ENCODE measurements at regions not wholly inside any gene's neighbourhood (a gene's known extent, or its start where the extent isn't known, plus 50 kb on each side); places are given as distances from the start of the nearest gene placed in this dataset.
"Not testable (repeated sequence)": the region's sequence is repeated elsewhere in the genome, so short reads cannot be mapped to it uniquely, and the experiment has no call there.

DNA sequence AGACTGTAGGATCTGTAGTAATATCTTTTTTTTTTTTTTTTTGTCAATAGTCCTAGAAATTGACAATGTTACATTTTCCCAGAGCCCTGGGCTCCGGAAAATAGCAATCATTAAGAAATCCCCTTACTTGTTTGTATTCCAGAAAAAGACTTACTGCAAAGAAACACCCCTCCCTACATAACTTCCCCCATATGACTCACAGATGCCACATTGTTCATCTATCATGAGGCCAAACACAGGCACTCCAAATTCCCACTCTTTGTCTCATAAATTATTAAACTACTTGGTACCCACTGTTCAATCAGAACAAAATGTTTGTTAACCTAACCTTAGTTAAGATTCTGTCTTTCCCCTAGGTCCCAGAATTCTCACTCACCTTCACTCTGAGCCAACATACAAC is 53.5 kb downstream of the TEX51 start:
- no peak for DNase-seq

DNA sequence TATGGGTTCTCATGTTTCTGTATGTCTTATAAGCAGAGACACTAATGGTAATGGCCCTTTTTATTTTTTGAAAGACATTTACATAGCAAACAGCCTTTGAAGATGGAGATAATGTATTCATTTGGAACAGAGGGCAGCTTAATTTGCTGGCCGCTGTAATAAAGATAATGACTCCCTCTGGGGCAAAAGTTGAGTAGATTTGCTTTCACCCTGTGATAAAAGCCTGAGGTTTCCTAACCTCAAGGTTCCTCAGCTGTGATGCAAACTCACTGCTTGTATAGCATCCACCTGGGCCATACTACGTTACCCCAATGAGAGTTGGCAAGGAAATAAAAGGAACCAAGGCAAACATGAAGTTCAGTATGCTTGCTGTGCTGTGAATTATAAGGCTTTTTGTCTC is 54.8 kb downstream of the TEX51 start:
- no peak for DNase-seq

DNA sequence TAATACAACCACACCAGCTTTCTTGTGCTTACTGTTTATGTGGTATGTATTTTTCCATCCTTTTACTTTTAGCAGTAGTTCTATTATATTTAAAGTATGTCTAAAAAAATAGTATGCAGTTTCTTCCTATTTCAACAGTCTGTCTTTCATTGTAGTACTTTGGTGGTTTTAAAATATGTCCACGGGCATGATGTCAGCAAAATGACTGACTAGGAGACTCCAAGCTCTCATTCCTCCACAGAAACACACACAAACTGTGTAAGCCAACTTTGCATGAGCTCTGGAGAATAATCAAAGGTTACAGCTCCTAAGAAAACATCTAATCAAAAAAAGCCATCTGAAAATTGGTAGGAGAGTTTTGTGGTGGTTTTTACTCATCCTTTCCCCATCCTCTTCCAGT is 56.1 kb downstream of the TEX51 start:
- no peak for DNase-seq

DNA sequence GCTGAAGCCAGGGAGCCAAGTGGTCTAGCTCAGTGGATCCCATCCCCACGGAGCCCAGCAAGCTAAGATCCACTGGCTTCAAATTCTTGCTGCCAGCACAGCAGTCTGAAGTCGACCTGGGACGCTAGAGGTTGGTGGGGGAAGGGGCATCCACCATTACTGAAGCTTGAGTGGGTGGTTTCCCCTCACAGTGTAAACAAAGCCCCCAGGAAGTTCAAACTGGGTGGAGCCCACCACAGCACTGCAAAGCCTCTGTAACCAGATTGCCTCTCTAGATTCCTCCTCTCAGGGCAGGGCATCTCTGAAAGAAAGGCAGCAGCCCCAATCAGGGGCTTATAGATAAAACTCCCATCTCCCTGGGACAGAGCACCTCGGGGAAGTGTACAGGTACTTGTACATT is 58.1 kb downstream of the TEX51 start:
- not testable (repeated sequence) for DNase-seq

GRCh38 chr2:126963390-126963789 is 64.7 kb downstream of the TEX51 start:
- DNase-seq, result no peak

GRCh38 chr2:126966601-126967000 is 67.9 kb downstream of the TEX51 start:
- DNase-seq, result no peak

DNA sequence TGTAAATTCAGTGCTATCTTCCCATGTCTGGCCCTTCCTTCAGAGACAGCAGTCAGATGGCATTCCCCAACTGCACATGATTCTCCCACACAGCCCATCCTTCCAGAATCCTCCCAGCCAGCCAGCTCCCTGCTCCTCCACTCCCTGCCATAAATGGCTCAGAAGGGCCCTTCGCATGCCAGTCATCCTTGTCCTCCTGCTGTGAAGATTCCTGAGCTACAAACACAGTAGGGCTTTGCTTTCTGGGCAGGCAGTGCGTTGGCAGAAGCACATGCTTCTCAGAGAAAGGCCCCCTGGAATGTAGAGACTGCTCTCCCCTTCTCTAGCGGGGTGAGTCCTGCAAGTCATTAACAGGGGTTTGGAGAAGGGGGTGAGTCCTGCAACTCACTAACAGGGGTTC is 71.9 kb downstream of the TEX51 start:
- DNase-seq, result no peak

DNA sequence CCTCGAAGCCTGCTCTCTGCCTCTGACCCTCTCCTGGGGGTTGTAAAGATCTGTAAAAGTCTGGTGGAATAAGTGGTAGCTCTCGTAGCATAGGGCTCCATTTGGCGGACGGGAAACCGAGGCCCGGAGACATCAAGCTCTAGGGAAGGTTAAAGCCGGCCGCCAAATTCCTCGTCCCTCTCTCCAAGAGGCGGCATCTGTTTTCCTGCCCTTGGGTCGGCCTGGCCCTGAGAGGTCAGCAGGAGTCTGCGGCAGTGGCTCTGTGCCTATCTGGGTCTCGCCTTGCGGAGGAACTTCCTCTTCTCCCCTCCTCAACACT is 72.4 kb downstream of the TEX51 start:
- no peak for DNase-seq

DNA sequence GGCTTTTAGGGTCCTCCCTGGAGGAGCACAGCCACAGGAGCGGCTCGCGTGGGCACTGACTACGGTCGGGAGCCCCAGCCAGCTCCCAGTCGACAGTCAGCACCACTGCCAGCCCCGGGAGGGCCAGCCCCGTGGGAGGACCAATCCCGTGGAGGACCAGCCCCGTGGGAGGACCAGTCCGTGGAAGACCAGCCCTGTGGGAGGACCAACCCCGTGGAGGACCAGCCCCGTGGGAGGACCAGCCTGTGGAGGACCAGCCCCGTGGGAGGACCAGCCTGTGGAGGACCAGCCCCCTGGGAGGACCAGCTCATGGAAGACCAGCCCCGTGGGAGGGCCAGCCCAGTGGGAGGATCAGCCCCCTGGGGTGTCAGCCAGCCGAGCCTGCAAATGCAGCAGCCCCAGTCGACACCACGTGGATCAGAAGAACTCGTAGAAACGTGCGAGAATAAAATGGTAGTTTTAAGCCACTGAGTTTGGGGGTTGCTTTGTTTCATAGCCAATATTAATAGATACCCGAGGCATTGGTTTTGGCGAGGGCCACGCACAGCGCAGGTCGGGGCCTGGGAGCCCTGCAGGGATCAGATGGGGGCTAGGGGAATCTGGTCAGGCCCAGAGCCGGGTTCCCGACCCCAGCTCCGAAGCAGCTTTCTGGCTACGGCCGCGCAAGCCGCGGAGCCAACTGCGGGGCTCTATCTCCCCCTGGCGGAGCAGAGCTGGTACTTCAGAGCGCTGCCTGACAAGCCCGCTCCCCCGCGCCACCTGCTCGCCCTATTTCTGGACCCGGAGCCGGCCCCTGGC is 73.0 kb downstream of the TEX51 start:
- DNase-seq, result peak in 1 of 2 donors; percentile 49

DNA sequence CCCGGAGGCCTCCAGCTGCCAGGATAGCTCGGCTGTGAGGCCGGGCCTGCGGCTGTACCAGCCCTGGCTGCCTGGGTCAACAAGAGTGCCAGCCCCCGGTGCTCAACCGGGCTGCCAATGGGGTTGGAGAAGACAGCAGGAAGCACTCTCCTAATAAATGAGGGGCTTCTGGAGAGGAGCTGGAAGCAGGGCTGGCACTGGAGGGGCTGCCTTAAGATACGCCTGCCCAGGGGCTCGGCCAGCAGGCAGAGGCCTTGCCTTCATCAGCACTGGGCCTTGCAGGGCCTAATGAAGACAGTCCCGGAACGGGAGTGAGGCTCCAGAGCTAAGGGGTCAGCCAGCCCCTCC is 73.6 kb downstream of the TEX51 start:
- no peak for DNase-seq

DNA sequence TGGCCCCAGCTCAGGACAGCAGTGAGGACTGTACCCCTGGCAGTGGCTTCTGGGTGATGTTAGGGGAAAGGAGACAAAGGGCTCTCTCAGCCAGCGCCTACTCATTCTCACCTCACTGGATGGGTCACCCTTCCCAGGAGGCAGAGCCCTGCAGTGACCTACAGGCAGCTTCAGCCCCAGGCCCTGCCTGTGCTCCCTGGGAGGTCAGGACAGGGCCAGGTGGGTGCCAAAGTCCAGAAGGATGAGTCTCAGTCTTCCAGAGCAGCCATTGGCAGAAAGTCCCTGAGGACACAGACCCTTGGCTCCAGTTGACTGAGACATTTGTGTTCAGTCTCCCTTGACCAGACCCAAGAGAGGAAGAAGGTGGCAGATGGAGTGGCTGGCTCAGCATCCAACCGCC is 75.1 kb downstream of the TEX51 start:
- no peak for DNase-seq

DNA sequence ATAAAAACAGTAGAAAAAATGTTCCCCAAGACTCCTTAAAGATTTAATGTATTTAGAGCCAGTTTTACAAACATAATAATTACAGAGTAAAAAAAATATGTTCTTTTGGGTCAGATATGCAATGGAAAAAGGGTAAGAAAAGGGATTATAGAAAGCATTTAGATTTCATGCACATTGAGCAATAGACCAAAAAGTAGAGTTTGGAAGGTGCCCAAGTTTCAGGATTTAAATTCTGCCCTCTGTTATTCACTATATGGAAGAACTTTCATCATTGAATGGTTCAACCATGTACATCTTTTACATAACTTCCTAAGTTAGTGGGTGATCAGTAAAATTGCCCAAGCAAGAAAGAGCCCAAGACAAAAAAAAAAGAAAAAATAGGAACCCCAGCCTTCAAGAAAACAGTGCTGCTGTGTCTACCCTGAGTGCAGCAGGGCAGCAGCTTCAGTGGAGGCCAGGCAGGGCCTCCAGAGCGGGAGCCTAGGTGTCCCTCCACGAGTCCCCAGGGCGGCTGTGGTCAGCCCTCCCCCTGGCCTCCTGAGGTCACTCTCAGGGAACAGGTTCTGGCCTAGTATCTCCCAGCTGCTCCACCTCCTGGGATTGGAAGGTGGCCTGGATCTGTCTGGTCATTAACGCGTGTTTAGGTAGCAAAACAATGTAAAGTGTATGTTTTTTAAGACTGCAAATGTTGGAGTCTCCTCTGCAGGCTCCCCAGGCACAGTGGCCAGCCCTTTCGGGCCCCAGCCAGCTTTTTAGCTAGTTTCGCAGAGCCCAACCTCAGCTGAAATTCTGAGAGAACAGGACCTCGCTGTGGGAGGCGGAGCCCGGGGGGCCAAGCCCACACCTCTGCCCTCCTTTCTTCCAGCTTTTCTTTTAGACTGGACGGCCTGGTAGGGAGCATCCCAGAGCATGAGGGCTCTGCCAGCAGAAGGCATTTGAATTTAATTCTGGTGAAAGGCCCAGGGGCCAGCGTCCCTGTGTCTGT is 77.3 kb downstream of the TEX51 start:
- no peak for DNase-seq

DNA sequence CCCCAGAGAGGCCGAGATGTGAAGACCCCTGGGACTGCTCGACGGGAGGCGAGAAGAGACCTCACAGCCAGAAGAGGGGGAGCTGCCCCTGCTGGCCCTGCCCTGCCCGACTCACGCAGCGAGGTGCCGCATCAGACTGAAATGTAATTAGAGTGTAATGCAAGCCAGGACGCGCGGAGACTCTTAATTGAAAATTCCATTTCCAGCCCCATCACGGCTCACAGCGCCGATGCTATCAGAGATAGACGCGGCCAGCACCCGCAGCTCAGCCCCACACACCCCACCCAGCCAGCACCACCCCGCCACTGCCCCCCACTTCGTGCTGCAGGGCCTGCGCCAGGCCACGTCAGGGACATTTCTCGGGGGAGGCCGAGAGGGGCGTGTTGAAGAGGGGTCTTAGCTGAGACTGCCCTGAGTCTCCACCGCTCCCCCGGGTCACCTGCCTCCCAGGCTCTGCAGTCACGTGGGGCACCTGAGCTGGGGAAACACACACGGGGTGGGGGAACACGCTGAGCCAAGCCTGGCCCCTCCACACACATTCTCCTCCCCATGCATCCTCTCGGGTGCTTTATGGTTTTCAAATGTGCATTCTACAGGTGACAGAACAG is 78.1 kb downstream of the TEX51 start:
- no peak for DNase-seq

DNA sequence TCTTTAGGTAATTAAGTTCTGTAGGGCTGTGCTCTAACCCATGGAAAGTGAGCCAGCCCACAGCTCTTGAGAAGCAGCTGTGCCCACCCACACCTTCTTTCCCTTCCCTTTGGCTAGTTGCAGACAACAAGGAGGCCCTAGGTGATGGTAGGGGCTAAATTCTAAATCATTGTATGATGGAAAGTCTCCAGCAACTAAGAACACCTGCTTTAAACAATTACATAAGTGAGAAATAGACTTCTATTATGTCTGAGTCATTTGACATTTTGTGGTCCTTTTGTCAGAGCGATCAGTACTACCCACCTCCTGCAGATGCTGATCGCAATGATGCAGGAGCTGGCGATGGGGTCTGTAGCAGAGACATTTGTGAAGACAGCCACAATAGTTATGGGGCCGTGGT is 79.6 kb downstream of the TEX51 start:
- DNase-seq, result no peak

- no peak for DNase-seq
These were observed 80.6 kb downstream of the TEX51 start for GRCh38 chr2:126979039-126980003.

DNA sequence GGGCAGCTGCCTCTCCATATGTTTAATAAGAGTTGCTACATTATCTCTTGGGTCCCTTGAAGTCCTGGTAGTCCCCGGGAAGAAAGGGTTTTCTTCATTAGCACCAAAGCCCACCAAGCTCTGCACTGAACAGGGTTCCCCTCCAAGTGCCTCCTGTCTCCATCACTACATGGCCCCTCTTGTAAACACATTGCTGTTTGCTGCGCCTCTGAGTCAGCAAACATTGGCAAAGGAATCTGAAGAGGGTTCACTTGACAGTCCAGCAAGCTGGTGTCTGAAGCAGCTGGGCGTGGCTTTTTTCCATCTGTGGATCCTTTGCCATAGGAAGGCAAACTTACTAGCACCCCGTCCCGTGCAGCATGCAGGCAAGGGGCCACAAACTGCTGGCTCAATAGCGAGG is 82.8 kb downstream of the TEX51 start:
- no peak for DNase-seq

DNA sequence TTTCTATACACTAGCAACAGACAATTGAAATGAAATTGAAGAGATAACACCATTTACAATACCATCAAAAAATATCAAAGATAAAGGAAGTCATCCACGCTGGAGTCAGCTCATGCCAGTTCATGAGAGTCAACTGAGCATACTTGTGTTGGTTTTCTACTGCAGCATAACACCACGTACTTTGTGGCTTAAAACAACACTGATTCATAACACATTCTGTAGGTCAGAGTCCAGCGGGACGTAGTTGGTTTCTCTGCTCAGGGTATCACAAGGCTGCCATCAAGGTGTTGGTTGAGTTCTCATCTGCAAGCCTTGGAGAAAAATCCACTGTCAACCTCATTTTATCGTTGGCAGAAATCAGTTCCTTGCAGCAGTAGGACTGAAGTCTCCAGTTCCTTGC is 84.2 kb downstream of the TEX51 start:
- DNase-seq, result no peak

DNA sequence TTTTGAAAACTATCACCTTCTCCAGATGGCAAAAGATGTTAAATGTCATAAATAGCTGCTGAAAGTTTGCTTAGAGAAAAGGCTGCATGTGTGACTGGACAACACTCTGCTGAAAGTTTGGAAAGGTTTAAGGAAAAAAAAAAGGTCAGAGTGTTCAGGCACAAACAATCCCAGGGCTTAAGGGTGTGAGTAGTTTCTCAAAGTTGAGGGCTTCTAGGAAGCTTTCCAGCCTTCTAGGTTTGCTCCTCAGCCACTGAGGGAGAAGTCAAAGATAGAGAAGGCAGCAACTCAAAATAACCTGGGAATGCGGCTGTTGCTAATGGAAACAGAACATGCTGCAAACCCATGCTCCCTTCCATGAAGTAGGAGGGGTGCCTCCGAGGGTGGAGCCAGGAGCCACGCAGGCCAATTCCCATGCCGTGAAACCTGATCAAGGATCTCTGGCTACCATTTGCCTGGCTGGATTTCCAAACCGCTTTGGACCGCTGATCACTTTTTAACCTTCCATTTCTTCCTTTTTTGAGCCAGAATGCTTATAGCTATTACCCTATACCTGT is 88.0 kb downstream of the TEX51 start:
- no peak for DNase-seq

- DNase-seq, result no peak
These were observed 89.8 kb downstream of the TEX51 start for GRCh38 chr2:126988482-126988881.

- DNase-seq, result not testable (repeated sequence)
These were observed 90.4 kb downstream of the TEX51 start for GRCh38 chr2:126989064-126989463.

GRCh38 chr2:126990200-126990599 is 91.5 kb downstream of the TEX51 start:
- no peak for DNase-seq
